ENCODE measurements at regions not wholly inside any gene's neighbourhood (a gene's known extent, or its start where the extent isn't known, plus 50 kb on each side); places are given as distances from the start of the nearest gene placed in this dataset.

DNA sequence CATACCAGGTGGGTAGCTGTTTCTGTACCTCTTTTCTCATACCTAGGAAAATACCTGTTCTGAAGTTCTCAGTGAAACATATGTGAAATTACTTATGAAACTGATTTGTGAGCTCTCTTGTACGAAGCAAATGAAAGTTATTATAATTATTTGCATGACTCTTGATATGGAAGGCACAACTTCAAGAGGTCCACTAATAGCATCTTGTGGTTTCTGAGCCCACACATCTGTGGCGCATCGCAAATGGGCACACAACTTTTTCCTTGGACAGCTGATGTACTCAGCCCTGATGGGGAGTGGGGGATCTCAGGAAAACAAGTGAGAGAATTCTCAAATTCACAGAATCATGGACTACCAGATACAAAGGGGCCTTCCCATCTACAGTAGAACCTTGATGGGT is 432.3 kb downstream of the CD83 start:
- TF ChIP-seq CTCF (IDR thresholded peaks at IDR 0.05; ENCODE audit: low read depth, low read length, poor library complexity, severe bottlenecking) (no peak), EZH2phosphoT487 (IDR thresholded peaks at IDR 0.05; ENCODE audit: borderline replicate concordance, low read length) (no peak)
